ELF-1 (cell line): ENCODE measurements at regions not wholly inside any gene's neighbourhood (a gene's known extent, or its start where the extent isn't known, plus 50 kb on each side); places are given as distances from the start of the nearest gene placed in this dataset.
A peak's percentile ranks its signal among the peaks of the same experiment; 100 is the strongest.
"Not testable (repeated sequence)": the region's sequence is repeated elsewhere in the genome, so short reads cannot be mapped to it uniquely, and the experiment has no call there.

ENCODE experiments used
- DNase-seq: peaks from one replicate; pipeline ENCODE4 v3.0.0-alpha.2; 2016; ENCODE audit warnings: low read depth, low spot score

- no peak for DNase-seq
These were observed 115.8 kb downstream of the MPP7 start for GRCh38 chr10:28186887-28187578.

GRCh38 chr10:28186461-28186860 is 116.4 kb downstream of the MPP7 start:
- no peak for DNase-seq

- DNase-seq, result no peak
These were observed 118.1 kb downstream of the MPP7 start for GRCh38 chr10:28184810-28185209.

GRCh38 chr10:28181478-28182096 is 121.3 kb downstream of the MPP7 start:
- DNase-seq, result no peak

GRCh38 chr10:28180654-28181053 is 122.2 kb downstream of the MPP7 start:
- DNase-seq, result no peak

- no peak for DNase-seq
These were observed 123.1 kb downstream of the MPP7 start for GRCh38 chr10:28179743-28180099.

GRCh38 chr10:28179006-28179742 is 123.7 kb downstream of the MPP7 start:
- DNase-seq, result no peak

- DNase-seq, result no peak
These were observed 124.8 kb downstream of the MPP7 start for GRCh38 chr10:28177944-28178637.

GRCh38 chr10:28176498-28176897 is 126.4 kb downstream of the MPP7 start:
- not testable (repeated sequence) for DNase-seq

GRCh38 chr10:28172223-28172610 is 130.6 kb downstream of the MPP7 start:
- DNase-seq, result no peak

GRCh38 chr10:28171468-28172222 is 131.2 kb downstream of the MPP7 start:
- no peak for DNase-seq

- no peak for DNase-seq
These were observed 133.3 kb downstream of the MPP7 start for GRCh38 chr10:28169525-28169924.

- DNase-seq, result no peak
These were observed 141.9 kb downstream of the MPP7 start for GRCh38 chr10:28160866-28161405.

GRCh38 chr10:28157379-28157778 is 145.5 kb downstream of the MPP7 start:
- no peak for DNase-seq

- DNase-seq, result no peak
These were observed 147.1 kb downstream of the MPP7 start for GRCh38 chr10:28155726-28156125.

- DNase-seq, result no peak
These were observed 151.2 kb downstream of the MPP7 start for GRCh38 chr10:28151636-28152035.

- DNase-seq, result no peak
These were observed 150.9 kb upstream of the ODAD2 start for GRCh38 chr10:28149746-28150145.

GRCh38 chr10:28147706-28148105 is 148.8 kb upstream of the ODAD2 start:
- DNase-seq, result peak; percentile 7

- no peak for DNase-seq
These were observed 140.3 kb upstream of the ODAD2 start for GRCh38 chr10:28139138-28139537.

- DNase-seq, result no peak
These were observed 139.3 kb upstream of the ODAD2 start for GRCh38 chr10:28137907-28138880.
